Gastroesophageal sphincter (tissue), 3 donors: ENCODE measurements at regions not wholly inside any gene's neighbourhood (a gene's known extent, or its start where the extent isn't known, plus 50 kb on each side); places are given as distances from the start of the nearest gene placed in this dataset.

Experiments
- CTCF ChIP-seq, 4 experiments: fragments of 200-600 bp in 2 of 4; fragments of 450-650 bp in 2 of 4; sonication (generic) in 1 of 4; IDR thresholded peaks; one replicate each; pipeline ENCODE4 v1.5.1; 2017 to 2019; ENCODE audit warnings: antibody characterized with exemption in 4 of 4, mild to moderate bottlenecking in 2 of 4, moderate library complexity in 2 of 4
- EP300 ChIP-seq: sonication (generic); formaldehyde crosslinking; IDR thresholded peaks from one replicate; pipeline ENCODE4 v1.6.1; 2017; ENCODE audit warnings: antibody characterized with exemption, mild to moderate bottlenecking
- POLR2A ChIP-seq, 2 donors: fragments of 450-650 bp; IDR thresholded peaks; one replicate each; pipeline ENCODE4 v1.6.1; 2017; ENCODE audit warnings: antibody characterized with exemption in 2 of 2, mild to moderate bottlenecking in 2 of 2, moderate library complexity in 1 of 2
- POLR2AphosphoS5 ChIP-seq: sonication (generic); formaldehyde crosslinking; IDR thresholded peaks from one replicate; pipeline ENCODE4 v1.6.1; 2017; ENCODE audit warnings: antibody characterized with exemption

GRCh38 chr5:18101532-18101931 lies 467.3 kb downstream of the TAF11L14 start:
- TF ChIP-seq CTCF (IDR thresholded peaks at IDR 0.05), result no peak
- no peak for TF ChIP-seq POLR2A (IDR thresholded peaks at IDR 0.05)
- no peak for TF ChIP-seq EP300
- no peak for TF ChIP-seq POLR2AphosphoS5
